ENCODE measurements at regions not wholly inside any gene's neighbourhood (a gene's known extent, or its start where the extent isn't known, plus 50 kb on each side); places are given as distances from the start of the nearest gene placed in this dataset.

DNA sequence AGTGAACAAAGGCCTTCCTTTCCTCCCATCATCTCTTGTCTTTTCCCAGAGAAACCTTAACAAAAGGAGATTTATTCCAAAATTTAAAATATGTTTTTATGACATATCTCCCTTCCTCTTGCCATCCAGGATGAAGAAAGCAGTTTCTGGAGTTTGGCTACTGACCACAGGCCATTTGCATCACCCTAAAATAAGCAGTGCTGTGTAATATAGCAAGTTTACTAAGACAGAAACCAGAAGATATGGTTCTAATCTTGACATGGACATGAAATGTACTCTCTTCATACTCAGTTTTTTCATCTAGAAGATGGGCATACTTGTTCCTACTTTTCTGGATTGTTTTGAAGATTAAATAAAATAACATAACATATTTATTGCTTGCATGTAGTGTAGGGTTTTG lies 50.2 kb upstream of the ZFAND5 start:
- TF ChIP-seq, protein P1, sequence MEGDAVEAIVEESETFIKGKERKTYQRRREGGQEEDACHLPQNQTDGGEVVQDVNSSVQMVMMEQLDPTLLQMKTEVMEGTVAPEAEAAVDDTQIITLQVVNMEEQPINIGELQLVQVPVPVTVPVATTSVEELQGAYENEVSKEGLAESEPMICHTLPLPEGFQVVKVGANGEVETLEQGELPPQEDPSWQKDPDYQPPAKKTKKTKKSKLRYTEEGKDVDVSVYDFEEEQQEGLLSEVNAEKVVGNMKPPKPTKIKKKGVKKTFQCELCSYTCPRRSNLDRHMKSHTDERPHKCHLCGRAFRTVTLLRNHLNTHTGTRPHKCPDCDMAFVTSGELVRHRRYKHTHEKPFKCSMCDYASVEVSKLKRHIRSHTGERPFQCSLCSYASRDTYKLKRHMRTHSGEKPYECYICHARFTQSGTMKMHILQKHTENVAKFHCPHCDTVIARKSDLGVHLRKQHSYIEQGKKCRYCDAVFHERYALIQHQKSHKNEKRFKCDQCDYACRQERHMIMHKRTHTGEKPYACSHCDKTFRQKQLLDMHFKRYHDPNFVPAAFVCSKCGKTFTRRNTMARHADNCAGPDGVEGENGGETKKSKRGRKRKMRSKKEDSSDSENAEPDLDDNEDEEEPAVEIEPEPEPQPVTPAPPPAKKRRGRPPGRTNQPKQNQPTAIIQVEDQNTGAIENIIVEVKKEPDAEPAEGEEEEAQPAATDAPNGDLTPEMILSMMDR (IDR thresholded peaks at IDR 0.05; ENCODE audit: low read depth, low read length): no peak
- TF ChIP-seq EZH2phosphoT487 (IDR thresholded peaks at IDR 0.05; ENCODE audit: low read depth): no peak

All from OCI-LY3 (cell line).